ENCODE measurements at regions not wholly inside any gene's neighbourhood (a gene's known extent, or its start where the extent isn't known, plus 50 kb on each side); places are given as distances from the start of the nearest gene placed in this dataset.

DNA sequence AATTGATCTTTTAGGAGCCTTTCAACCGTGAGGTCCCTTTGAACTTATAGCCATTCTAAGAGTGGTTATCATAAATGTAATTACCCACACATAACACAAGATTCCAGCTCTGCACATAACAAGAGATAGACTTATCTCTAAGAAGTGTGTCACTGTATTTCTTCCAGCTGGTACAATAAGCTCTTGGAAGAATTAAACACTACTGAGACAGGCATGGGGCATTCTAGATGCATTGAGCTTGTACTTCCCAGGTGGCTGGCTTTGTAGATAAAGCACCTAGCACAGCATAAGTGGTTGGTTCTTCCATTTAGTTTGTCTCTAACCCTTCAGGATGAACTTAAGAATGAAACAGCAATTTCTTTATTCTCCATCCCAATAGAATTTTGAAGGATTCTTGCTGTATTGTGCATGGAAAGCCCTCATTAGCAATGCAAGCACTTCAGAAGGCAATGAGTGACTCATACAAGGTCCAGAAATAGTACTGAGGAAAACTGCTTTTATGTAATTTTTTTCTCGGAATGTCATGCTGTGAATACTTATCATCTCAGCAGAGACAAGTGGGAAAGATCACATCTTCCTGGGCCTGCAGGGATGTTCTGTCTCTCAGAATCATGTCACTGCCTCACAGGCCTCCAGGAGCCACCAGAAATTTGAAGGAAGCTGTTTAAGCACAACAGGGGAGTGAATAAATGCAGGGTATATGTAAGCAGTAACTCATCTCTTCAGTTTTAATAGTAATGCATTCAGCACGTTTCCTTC is 91.1 kb upstream of the CD180 start (continued):
- TF ChIP-seq FOXS1 (CRISPR knock-in tag; IDR thresholded peaks at IDR 0.05) (no peak), KDM5A (IDR thresholded peaks at IDR 0.05) (no peak)

DNA sequence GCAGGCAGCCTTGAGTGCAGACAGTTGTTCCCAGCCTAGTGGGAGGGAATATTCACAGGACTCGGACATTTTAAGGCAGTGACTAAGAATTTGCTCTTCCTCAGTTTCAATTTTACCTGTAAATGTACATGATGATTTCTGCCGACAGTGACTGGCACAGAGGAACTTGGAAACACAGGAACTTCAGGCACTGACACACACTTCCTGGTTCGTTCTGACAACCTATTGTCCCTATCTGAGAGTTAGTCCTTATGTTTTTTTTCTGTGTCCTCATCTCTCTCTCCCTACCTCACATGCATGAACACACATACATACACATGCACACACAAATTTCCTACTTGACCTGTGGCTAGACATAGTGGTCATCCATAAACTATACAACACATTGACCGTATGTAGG is 89.4 kb upstream of the CD180 start:
- Histone ChIP-seq H3K4me2 (no peak overlapping the region), H3K27ac (no peak overlapping the region), H3K9me3 (no peaks in the 10 kb centered on the region), H3K4me1 (no peaks in the 10 kb centered on the region), H3K4me3 (no peak overlapping the region)
- ATAC-seq (no peak), FAIRE-seq (no peak), DNase-seq (ENCODE audit: low read depth in 1 of 2, low spot score in 1 of 2) (no peak)
- ChIA-PET POLR2A (no interaction called here), CTCF (no interaction called here)
- TF ChIP-seq BHLHE40 (IDR thresholded peaks at IDR 0.05; ENCODE audit: low read depth, low read length) (no peak), HDAC2 (IDR thresholded peaks at IDR 0.05) (no peak), EHF (CRISPR knock-in tag; IDR thresholded peaks at IDR 0.05) (no peak), RNF2 (IDR thresholded peaks at IDR 0.05; ENCODE audit: borderline replicate concordance, low read depth) (no peak), FOSB (CRISPR knock-in tag; IDR thresholded peaks at IDR 0.05) (no peak), RARB (CRISPR knock-in tag; IDR thresholded peaks at IDR 0.05) (no peak), HOXA7 (CRISPR knock-in tag; IDR thresholded peaks at IDR 0.05) (no peak), EP300 (IDR thresholded peaks at IDR 0.05) (no peak), MAFK (IDR thresholded peaks at IDR 0.05; ENCODE audit: partially characterized antibody) (no peak)
- TF ChIP-seq, protein P1, sequence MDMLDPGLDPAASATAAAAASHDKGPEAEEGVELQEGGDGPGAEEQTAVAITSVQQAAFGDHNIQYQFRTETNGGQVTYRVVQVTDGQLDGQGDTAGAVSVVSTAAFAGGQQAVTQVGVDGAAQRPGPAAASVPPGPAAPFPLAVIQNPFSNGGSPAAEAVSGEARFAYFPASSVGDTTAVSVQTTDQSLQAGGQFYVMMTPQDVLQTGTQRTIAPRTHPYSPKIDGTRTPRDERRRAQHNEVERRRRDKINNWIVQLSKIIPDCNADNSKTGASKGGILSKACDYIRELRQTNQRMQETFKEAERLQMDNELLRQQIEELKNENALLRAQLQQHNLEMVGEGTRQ (IDR thresholded peaks at IDR 0.05), result no peak
- TF ChIP-seq, protein P2, sequence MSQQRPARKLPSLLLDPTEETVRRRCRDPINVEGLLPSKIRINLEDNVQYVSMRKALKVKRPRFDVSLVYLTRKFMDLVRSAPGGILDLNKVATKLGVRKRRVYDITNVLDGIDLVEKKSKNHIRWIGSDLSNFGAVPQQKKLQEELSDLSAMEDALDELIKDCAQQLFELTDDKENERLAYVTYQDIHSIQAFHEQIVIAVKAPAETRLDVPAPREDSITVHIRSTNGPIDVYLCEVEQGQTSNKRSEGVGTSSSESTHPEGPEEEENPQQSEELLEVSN (IDR thresholded peaks at IDR 0.05; ENCODE audit: borderline replicate concordance, low read depth), result no peak
- 55% methylated on average over 4 of the region's 4 CpGs for WGBS (ENCODE audit: missing lambda C conversion rate)

DNA sequence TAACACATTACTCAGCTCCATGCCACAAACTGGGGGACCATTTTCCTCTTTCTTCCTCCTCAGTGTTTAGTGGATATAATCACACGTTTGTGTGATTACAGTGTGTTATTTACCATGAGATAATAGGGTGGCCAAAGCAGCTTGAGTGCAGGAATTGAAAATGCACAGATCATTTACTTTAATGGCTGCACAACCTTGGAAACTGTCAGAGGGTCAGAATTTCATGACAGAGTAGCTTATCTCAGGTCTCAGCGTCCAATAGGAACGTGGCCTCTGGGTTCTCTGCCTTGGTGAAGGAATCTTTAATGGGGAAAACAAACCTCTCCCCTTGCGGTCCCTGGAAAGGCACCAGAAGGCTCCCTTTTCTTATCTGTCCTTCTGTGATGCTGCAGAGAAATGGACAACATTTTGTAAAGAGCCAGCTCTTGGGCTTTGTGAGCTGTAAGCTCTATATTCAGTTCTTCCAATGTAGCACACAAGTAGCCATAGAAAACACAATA is 87.4 kb upstream of the CD180 start:
- 21% methylated on average over 4 of the region's 4 CpGs for WGBS (ENCODE audit: missing lambda C conversion rate)
- Histone ChIP-seq H3K4me3 (no peak overlapping the region), H3K4me2 (no peak overlapping the region), H3K27ac (no peak overlapping the region), H3K9me3 (no peaks in the 10 kb centered on the region), H3K4me1 (no peaks in the 10 kb centered on the region)
- DNase-seq (ENCODE audit: low read depth in 1 of 2, low spot score in 1 of 2) (no peak), ATAC-seq (no peak), FAIRE-seq (no peak)
- TF ChIP-seq, protein P1 (IDR thresholded peaks at IDR 0.05), result no peak
- TF ChIP-seq, protein P3, sequence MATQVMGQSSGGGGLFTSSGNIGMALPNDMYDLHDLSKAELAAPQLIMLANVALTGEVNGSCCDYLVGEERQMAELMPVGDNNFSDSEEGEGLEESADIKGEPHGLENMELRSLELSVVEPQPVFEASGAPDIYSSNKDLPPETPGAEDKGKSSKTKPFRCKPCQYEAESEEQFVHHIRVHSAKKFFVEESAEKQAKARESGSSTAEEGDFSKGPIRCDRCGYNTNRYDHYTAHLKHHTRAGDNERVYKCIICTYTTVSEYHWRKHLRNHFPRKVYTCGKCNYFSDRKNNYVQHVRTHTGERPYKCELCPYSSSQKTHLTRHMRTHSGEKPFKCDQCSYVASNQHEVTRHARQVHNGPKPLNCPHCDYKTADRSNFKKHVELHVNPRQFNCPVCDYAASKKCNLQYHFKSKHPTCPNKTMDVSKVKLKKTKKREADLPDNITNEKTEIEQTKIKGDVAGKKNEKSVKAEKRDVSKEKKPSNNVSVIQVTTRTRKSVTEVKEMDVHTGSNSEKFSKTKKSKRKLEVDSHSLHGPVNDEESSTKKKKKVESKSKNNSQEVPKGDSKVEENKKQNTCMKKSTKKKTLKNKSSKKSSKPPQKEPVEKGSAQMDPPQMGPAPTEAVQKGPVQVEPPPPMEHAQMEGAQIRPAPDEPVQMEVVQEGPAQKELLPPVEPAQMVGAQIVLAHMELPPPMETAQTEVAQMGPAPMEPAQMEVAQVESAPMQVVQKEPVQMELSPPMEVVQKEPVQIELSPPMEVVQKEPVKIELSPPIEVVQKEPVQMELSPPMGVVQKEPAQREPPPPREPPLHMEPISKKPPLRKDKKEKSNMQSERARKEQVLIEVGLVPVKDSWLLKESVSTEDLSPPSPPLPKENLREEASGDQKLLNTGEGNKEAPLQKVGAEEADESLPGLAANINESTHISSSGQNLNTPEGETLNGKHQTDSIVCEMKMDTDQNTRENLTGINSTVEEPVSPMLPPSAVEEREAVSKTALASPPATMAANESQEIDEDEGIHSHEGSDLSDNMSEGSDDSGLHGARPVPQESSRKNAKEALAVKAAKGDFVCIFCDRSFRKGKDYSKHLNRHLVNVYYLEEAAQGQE (IDR thresholded peaks at IDR 0.05), result no peak
- no peak for TF ChIP-seq FOSB (CRISPR knock-in tag; IDR thresholded peaks at IDR 0.05)
- no peak for TF ChIP-seq SREBF2 (IDR thresholded peaks at IDR 0.05)
- TF ChIP-seq MAFK (IDR thresholded peaks at IDR 0.05; ENCODE audit: partially characterized antibody), result no peak
- CTCF ChIA-PET, result interaction anchor here (0.6 to 1.4 kb wide), 2 partner anchors 24 to 717 kb away, joined by 3 to 4 read pairs; no protein-coding TSS in a partner anchor
- POLR2A ChIA-PET, result no interaction called here
